IMR-90 (cell line): ENCODE measurements at regions not wholly inside any gene's neighbourhood (a gene's known extent, or its start where the extent isn't known, plus 50 kb on each side); places are given as distances from the start of the nearest gene placed in this dataset.

Experiments used
- ATAC-seq: fragments of 200-7000 bp; cut with Tn5 transposase; 2 replicates; pipeline ENCODE4 v1.9.1; 2020; ENCODE audit warnings: low read depth, mild to moderate bottlenecking, moderate library complexity
- BruUV-seq: library from RNA; stranded (reverse); fragments of 400-500 nt; replicated peaks from 2 replicates; lab custom pipeline; 2021; lab: Mats Ljungman, UMichigan
- CTCF ChIA-PET: fragments of 300-600 bp; formaldehyde crosslinking; extraction: SDS; loops from one replicate; lab custom pipeline; 2021; ENCODE audit warnings: antibody characterized with exemption; lab: Yijun Ruan, JAX
- POLR2A ChIA-PET: fragments of 300-600 bp; sonication (Branson Sonifier 250); formaldehyde crosslinking; loops from one replicate; lab custom pipeline; 2022; ENCODE audit warnings: antibody characterized with exemption; ENCODE audit not compliant: unreplicated experiment; lab: Charles Lee
- DNase-seq: peaks from one replicate; pipeline ENCODE4 v3.0.0; 2013
- H2AFZ ChIP-seq: replicated peaks from 2 replicates; pipeline ENCODE3; 2013; ENCODE audit warnings: low read length, mild to moderate bottlenecking; ENCODE audit not compliant: poor library complexity
- H2AK5ac ChIP-seq: 2 replicates; pipeline ENCODE4 v1.6.1; 2013; ENCODE audit warnings: low read depth, low read length, inconsistent platforms
- H2AK9ac ChIP-seq: replicated peaks from 2 replicates; pipeline ENCODE3; 2013; ENCODE audit warnings: mild to moderate bottlenecking, low read depth, low read length, moderate library complexity; ENCODE audit not compliant: poor library complexity
- H2BK120ac ChIP-seq: 2 replicates; pipeline ENCODE4 v1.6.1; 2013; ENCODE audit warnings: low read depth, low read length, inconsistent platforms
- H2BK15ac ChIP-seq: 3 replicates; pipeline ENCODE4 v1.6.1; 2013; ENCODE audit warnings: low read depth, low read length, inconsistent platforms
- H2BK20ac ChIP-seq: 2 replicates; pipeline ENCODE4 v1.6.1; 2013; ENCODE audit warnings: low read depth, mild to moderate bottlenecking, inconsistent platforms, low read length, moderate library complexity
- H2BK5ac ChIP-seq: 2 replicates; pipeline ENCODE4 v1.6.1; 2013; ENCODE audit warnings: mild to moderate bottlenecking, low read depth, low read length, inconsistent platforms; ENCODE audit not compliant: poor library complexity, severe bottlenecking
- H3K14ac ChIP-seq: replicated peaks from 2 replicates; pipeline ENCODE4 v1.6.1; 2013; ENCODE audit warnings: low read depth, low read length, inconsistent platforms
- H3K18ac ChIP-seq: 2 replicates; pipeline ENCODE4 v1.6.1; 2013; ENCODE audit warnings: low read depth, low read length, control low read depth
- H3K23ac ChIP-seq: 2 replicates; pipeline ENCODE4 v1.6.1; 2013; ENCODE audit warnings: low read depth, low read length, inconsistent platforms
- H3K27ac ChIP-seq: 2 replicates; pipeline ENCODE4 v1.5.1; 2013; ENCODE audit warnings: mild to moderate bottlenecking, control low read depth, low read length; ENCODE audit not compliant: insufficient read depth
- H3K27me3 ChIP-seq: 2 replicates; pipeline ENCODE4 v1.6.1; 2013; ENCODE audit warnings: low read length; ENCODE audit not compliant: control insufficient read depth, insufficient read depth
- H3K36me3 ChIP-seq: 2 replicates; pipeline ENCODE4 v1.6.1; 2013; ENCODE audit warnings: low read length, mixed read lengths; ENCODE audit not compliant: control insufficient read depth, insufficient read depth
- H3K4ac ChIP-seq: 2 replicates; pipeline ENCODE4 v1.6.1; 2013; ENCODE audit warnings: low read depth, low read length, inconsistent platforms
- H3K4me1 ChIP-seq: 2 replicates; pipeline ENCODE4 v1.6.1; 2013; ENCODE audit warnings: low read length, mixed read lengths; ENCODE audit not compliant: control insufficient read depth, insufficient read depth
- H3K4me2 ChIP-seq: 2 replicates; pipeline ENCODE4 v1.6.1; 2013; ENCODE audit warnings: low read depth, mild to moderate bottlenecking, control low read depth, low read length, moderate library complexity
- H3K4me3 ChIP-seq: 2 replicates; pipeline ENCODE4 v1.5.1; 2013; ENCODE audit warnings: low read depth, mild to moderate bottlenecking, control low read depth, low read length, moderate library complexity; ENCODE audit not compliant: insufficient read depth
- H3K56ac ChIP-seq: 2 replicates; pipeline ENCODE4 v1.6.1; 2013; ENCODE audit warnings: low read length, inconsistent platforms; ENCODE audit not compliant: insufficient read depth; ENCODE audit errors: extremely low read depth
- H3K79me1 ChIP-seq, 2 experiments: 2 replicates each; pipeline ENCODE4 v1.6.1; 2013; ENCODE audit warnings: low read length in 2 of 2, inconsistent platforms in 1 of 2, low read depth in 1 of 2
- H3K9ac ChIP-seq: 2 replicates; pipeline ENCODE4 v1.6.1; 2013; ENCODE audit warnings: low read depth, low read length, control low read depth
- H3K9me1 ChIP-seq: 2 replicates; pipeline ENCODE4 v1.6.1; 2013; ENCODE audit warnings: low read length, inconsistent platforms; ENCODE audit not compliant: insufficient read depth
- H3K9me3 ChIP-seq: 2 replicates; pipeline ENCODE4 v1.6.1; 2013; ENCODE audit warnings: low read length; ENCODE audit not compliant: control insufficient read depth, insufficient read depth
- H4K20me1 ChIP-seq: 2 replicates; pipeline ENCODE4 v1.6.1; 2013; ENCODE audit warnings: low read length, inconsistent platforms; ENCODE audit not compliant: insufficient read depth
- H4K5ac ChIP-seq: 2 replicates; pipeline ENCODE4 v1.6.1; 2013; ENCODE audit warnings: mild to moderate bottlenecking, low read depth, low read length, control low read depth
- H4K8ac ChIP-seq, 2 experiments: 2 replicates each; pipeline ENCODE4 v1.6.1; 2013; ENCODE audit warnings: low read depth in 2 of 2, low read length in 2 of 2, control low read depth in 1 of 2, inconsistent platforms in 1 of 2
- H4K91ac ChIP-seq: 2 replicates; pipeline ENCODE4 v1.6.1; 2013; ENCODE audit warnings: low read depth, low read length, inconsistent platforms; ENCODE audit not compliant: insufficient read depth
- BHLHE40 ChIP-seq: fragments of 150-350 bp; IDR thresholded peaks from 2 replicates; pipeline ENCODE4 v1.6.1; 2016; ENCODE audit warnings: mild to moderate bottlenecking, low read depth, low read length
- MAZ ChIP-seq: IDR thresholded peaks from 2 replicates; pipeline ENCODE4 v1.6.1; 2012; ENCODE audit warnings: low read depth, mild to moderate bottlenecking, low read length, improper control_type of control experiment, moderate library complexity, borderline replicate concordance
- MXI1 ChIP-seq: IDR thresholded peaks from 2 replicates; pipeline ENCODE4 v1.6.1; 2012; ENCODE audit warnings: low read depth, mild to moderate bottlenecking, low read length, moderate library complexity, borderline replicate concordance
- NFE2L2 ChIP-seq: fragments of 150-350 bp; IDR thresholded peaks from 2 replicates; pipeline ENCODE4 v1.6.1; 2016; ENCODE audit warnings: low read depth, mild to moderate bottlenecking, low read length
- POLR2A ChIP-seq: IDR thresholded peaks from 2 replicates; pipeline ENCODE4 v1.6.1; 2012; ENCODE audit warnings: mild to moderate bottlenecking, low read depth, low read length
- RAD21 ChIP-seq: IDR thresholded peaks from 2 replicates; pipeline ENCODE4 v1.6.1; 2012; ENCODE audit warnings: low read length, improper control_type of control experiment
- RCOR1 ChIP-seq: IDR thresholded peaks from 2 replicates; pipeline ENCODE4 v1.6.1; 2012; ENCODE audit warnings: mild to moderate bottlenecking, low read length, improper control_type of control experiment; ENCODE audit not compliant: insufficient replicate concordance
- SMC3 ChIP-seq: fragments of 150-350 bp; IDR thresholded peaks from 2 replicates; pipeline ENCODE4 v1.6.1; 2016; ENCODE audit warnings: low read depth, mild to moderate bottlenecking, antibody characterized with exemption, low read length, moderate library complexity
- WGBS, 2 experiments: methylation state at CpG; one replicate each; pipeline versions ENCODE4 v1.1.5 to v1.1.7; 2013; ENCODE audit warnings: missing lambda C conversion rate in 2 of 2; ENCODE audit not compliant: insufficient read length in 1 of 2; ENCODE audit errors: extremely low coverage in 2 of 2; 5-methylcytosine and 5-hydroxymethylcytosine counted together
- dilution Hi-C: fragments of 300-500 bp; cut with HindIII; formaldehyde crosslinking; loops from one replicate; pipeline ENCODE4 v1.14.3; 2018; ENCODE audit warnings: low sequenced_read_pairs; ENCODE audit not compliant: unreplicated experiment
- in situ Hi-C: fragments of 300-500 bp; cut with MboI; formaldehyde crosslinking; loops from 3 replicates; pipeline ENCODE4 v1.14.3; 2019; ENCODE audit warnings: low sequenced_read_pairs, inconsistent platforms, mixed read lengths
- intact Hi-C: fragments of 100-400 bp; cut with micrococcal nuclease; formaldehyde crosslinking; loops from 2 replicates; pipeline ENCODE4 v1.10.0; 2022
- TF ChIP-seq, protein P1 (sequence below): conservative IDR thresholded peaks from 2 replicates; pipeline ENCODE4 v1.5.1; 2012; ENCODE audit warnings: mild to moderate bottlenecking, low read depth, low read length, improper control_type of control experiment
- TF ChIP-seq, protein P2 (sequence below): fragments of 150-350 bp; IDR thresholded peaks from 2 replicates; pipeline ENCODE4 v1.6.1; 2016; ENCODE audit warnings: low read depth, mild to moderate bottlenecking, low read length, moderate library complexity, borderline replicate concordance
- TF ChIP-seq, protein P3 (sequence below): fragments of 150-350 bp; IDR thresholded peaks from 2 replicates; pipeline ENCODE4 v1.6.1; 2017; ENCODE audit warnings: mild to moderate bottlenecking, antibody characterized with exemption, low read length, low read depth

DNA sequence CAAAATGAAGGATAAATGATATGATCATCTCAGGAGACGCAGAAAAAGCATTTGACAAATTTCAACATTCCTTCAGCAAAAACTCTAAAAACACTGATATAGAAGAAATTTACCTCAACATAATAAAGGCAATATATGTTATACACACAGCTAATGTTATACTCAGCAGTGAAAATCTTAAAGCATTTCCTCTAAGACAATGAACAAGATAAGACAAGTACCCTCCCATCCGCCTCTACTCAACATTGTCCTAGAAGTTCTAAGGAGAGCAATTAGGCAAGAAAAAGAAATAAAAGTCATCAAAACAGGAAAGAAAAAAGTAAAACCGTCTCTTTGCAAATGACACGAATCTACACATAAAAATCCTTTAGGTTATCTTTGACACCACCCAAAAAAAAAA lies 1432.8 kb downstream of the CDH11 start:
- no peaks in the 10 kb centered on the region for H3K27me3 ChIP-seq
- no peak overlapping the region for H3K4me2 ChIP-seq
- H3K18ac ChIP-seq = no peak overlapping the region
- H4K8ac ChIP-seq = no peak overlapping the region
- in situ Hi-C loops = no loop called here
- BruUV-seq = no TSS peak
- no peak overlapping the region for H3K23ac ChIP-seq
- peaks cover 7% of the 10 kb centered on the region; the same call in 1 of the 2 replicates for H3K9me3 ChIP-seq
- no peak overlapping the region for H3K56ac ChIP-seq
- no peaks in the 10 kb centered on the region for H3K9me1 ChIP-seq
- ChIA-PET POLR2A (no interaction called here), CTCF (no interaction called here)
- H3K4me1 ChIP-seq = no peaks in the 10 kb centered on the region
- dilution Hi-C loops = no loop called here
- H2BK15ac ChIP-seq = no peak overlapping the region
- no peak overlapping the region for H2BK120ac ChIP-seq
- no CpG with 5 or more reads among the region's 4 CpGs for WGBS, 2 experiments
- H3K4ac ChIP-seq = no peak overlapping the region
- H2BK20ac ChIP-seq = no peak overlapping the region
- no peaks in the 10 kb centered on the region for H4K20me1 ChIP-seq
- H3K14ac ChIP-seq = no peak overlapping the region
- no peak overlapping the region for H2AK9ac ChIP-seq
- H3K36me3 ChIP-seq = no peaks in the 10 kb centered on the region
- H4K91ac ChIP-seq = no peak overlapping the region
- H2BK5ac ChIP-seq = no peak overlapping the region
- ATAC-seq (no peak), DNase-seq (no peak)
- H3K27ac ChIP-seq = no peak overlapping the region
- TF ChIP-seq, protein P1, sequence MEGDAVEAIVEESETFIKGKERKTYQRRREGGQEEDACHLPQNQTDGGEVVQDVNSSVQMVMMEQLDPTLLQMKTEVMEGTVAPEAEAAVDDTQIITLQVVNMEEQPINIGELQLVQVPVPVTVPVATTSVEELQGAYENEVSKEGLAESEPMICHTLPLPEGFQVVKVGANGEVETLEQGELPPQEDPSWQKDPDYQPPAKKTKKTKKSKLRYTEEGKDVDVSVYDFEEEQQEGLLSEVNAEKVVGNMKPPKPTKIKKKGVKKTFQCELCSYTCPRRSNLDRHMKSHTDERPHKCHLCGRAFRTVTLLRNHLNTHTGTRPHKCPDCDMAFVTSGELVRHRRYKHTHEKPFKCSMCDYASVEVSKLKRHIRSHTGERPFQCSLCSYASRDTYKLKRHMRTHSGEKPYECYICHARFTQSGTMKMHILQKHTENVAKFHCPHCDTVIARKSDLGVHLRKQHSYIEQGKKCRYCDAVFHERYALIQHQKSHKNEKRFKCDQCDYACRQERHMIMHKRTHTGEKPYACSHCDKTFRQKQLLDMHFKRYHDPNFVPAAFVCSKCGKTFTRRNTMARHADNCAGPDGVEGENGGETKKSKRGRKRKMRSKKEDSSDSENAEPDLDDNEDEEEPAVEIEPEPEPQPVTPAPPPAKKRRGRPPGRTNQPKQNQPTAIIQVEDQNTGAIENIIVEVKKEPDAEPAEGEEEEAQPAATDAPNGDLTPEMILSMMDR = no peak
- TF ChIP-seq SMC3 (no peak), RAD21 (no peak), RCOR1 (no peak), MAZ (no peak), BHLHE40 (no peak), POLR2A (no peak), MXI1 (no peak), NFE2L2 (no peak)
- TF ChIP-seq, protein P2, sequence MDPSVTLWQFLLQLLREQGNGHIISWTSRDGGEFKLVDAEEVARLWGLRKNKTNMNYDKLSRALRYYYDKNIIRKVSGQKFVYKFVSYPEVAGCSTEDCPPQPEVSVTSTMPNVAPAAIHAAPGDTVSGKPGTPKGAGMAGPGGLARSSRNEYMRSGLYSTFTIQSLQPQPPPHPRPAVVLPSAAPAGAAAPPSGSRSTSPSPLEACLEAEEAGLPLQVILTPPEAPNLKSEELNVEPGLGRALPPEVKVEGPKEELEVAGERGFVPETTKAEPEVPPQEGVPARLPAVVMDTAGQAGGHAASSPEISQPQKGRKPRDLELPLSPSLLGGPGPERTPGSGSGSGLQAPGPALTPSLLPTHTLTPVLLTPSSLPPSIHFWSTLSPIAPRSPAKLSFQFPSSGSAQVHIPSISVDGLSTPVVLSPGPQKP = no peak
- TF ChIP-seq, protein P3, sequence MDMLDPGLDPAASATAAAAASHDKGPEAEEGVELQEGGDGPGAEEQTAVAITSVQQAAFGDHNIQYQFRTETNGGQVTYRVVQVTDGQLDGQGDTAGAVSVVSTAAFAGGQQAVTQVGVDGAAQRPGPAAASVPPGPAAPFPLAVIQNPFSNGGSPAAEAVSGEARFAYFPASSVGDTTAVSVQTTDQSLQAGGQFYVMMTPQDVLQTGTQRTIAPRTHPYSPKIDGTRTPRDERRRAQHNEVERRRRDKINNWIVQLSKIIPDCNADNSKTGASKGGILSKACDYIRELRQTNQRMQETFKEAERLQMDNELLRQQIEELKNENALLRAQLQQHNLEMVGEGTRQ = no peak
- H3K4me3 ChIP-seq = no peak overlapping the region
- H2AK5ac ChIP-seq = no peak overlapping the region
- no peak overlapping the region for H4K5ac ChIP-seq
- H2AFZ ChIP-seq = no peak overlapping the region
- H3K9ac ChIP-seq = no peak overlapping the region
- H3K79me1 ChIP-seq = no peaks in the 10 kb centered on the region
- intact Hi-C loops = no loop called here
